ENCODE measurements at regions not wholly inside any gene's neighbourhood (a gene's known extent, or its start where the extent isn't known, plus 50 kb on each side); places are given as distances from the start of the nearest gene placed in this dataset.

- no peak for TF ChIP-seq CTCF (IDR thresholded peaks at IDR 0.05; ENCODE audit: low read depth, low read length)
- TF ChIP-seq EZH2phosphoT487 (IDR thresholded peaks at IDR 0.05; ENCODE audit: low read depth), result no peak
These were observed 181.1 kb upstream of the SPRY1 start for GRCh38 chr4:123215536-123215935.
